Activated CD4-positive, alpha-beta memory T cell treated with anti-CD3 and anti-CD28 coated beads for 36 hours (primary cell): ENCODE measurements at regions not wholly inside any gene's neighbourhood (a gene's known extent, or its start where the extent isn't known, plus 50 kb on each side); places are given as distances from the start of the nearest gene placed in this dataset.

ENCODE experiments used
- CTCF ChIA-PET: fragments of 350-600 bp; sonication (Branson Sonifier 250); formaldehyde crosslinking; loops from one replicate; lab custom pipeline; 2021; ENCODE audit warnings: antibody characterized with exemption, inconsistent platforms; lab: Charles Lee
- POLR2A ChIA-PET: fragments of 350-600 bp; sonication (Branson Sonifier 250); formaldehyde crosslinking; loops from one replicate; lab custom pipeline; 2021; ENCODE audit warnings: antibody characterized with exemption; lab: Charles Lee
- DNase-seq: peaks from one replicate; pipeline ENCODE4 v3.0.0-alpha.2; 2020
- H3K27ac Mint-ChIP-seq: one replicate; pipeline ENCODE4 v1.8.0; 2021; ENCODE audit warnings: mixed read lengths
- H3K27me3 Mint-ChIP-seq: one replicate; pipeline ENCODE4 v1.8.0; 2021; ENCODE audit warnings: mixed read lengths
- H3K36me3 Mint-ChIP-seq: one replicate; pipeline ENCODE4 v1.8.0; 2021; ENCODE audit warnings: mixed read lengths
- H3K4me1 Mint-ChIP-seq: one replicate; pipeline ENCODE4 v1.8.0; 2021; ENCODE audit warnings: low read depth, mixed read lengths
- H3K4me3 Mint-ChIP-seq: one replicate; pipeline ENCODE4 v1.8.0; 2021; ENCODE audit warnings: mild to moderate bottlenecking, mixed read lengths
- H3K9me3 Mint-ChIP-seq: one replicate; pipeline ENCODE4 v1.8.0; 2021; ENCODE audit warnings: mixed read lengths
- intact Hi-C: fragments of 100-400 bp; cut with micrococcal nuclease; formaldehyde crosslinking; loops from one replicate; pipeline ENCODE4 v1.15.1; 2023

DNA sequence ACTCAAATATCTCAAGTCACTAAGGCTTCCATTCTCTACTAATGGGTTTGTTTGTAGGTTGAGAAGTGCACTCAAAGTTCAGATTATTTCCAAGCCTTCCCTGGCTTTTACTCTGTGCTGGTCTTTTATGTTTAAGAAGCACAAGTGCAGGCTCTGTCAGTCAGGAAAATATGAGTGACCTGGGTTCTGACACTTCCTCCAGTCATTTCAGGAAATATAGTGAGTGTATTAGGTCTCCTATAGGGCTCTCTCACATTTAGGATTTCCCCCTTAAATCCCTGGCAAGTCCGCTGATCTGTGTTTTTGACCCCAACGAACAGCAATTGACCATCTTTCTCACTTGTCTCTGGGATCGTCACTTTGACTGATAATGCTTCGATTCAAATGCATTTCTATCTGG is 210.2 kb downstream of the ARPP21 start:
- ChIA-PET CTCF (no interaction called here), POLR2A (no interaction called here)
- intact Hi-C loops = no loop called here
- no peaks in the 10 kb centered on the region for H3K27me3 Mint-ChIP-seq
- no peak overlapping the region for H3K4me3 Mint-ChIP-seq
- H3K27ac Mint-ChIP-seq = no peak overlapping the region
- no peaks in the 10 kb centered on the region for H3K9me3 Mint-ChIP-seq
- H3K4me1 Mint-ChIP-seq = no peaks in the 10 kb centered on the region
- no peak for DNase-seq
- H3K36me3 Mint-ChIP-seq = no peaks in the 10 kb centered on the region

DNA sequence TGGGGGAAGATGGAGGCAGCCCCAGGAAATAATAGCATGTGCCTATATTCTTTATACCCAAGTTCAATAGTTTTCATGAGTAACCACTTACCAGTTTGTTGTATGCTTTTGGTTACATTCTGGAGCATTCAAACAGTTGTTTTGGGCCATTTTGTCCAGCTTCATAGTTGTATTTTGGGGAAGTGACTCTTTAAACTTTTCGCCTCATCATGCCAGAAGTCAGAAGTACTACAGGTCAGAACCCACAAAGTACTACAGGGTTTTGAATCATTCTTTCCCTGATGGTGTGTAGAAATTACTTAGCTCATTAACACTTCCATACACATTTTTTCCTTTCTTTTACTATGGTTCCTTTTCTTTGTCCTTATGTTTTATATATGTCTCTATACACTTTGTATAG is 210.6 kb downstream of the ARPP21 start:
- H3K9me3 Mint-ChIP-seq = no peaks in the 10 kb centered on the region
- H3K27ac Mint-ChIP-seq = no peak overlapping the region
- H3K27me3 Mint-ChIP-seq = no peaks in the 10 kb centered on the region

DNA sequence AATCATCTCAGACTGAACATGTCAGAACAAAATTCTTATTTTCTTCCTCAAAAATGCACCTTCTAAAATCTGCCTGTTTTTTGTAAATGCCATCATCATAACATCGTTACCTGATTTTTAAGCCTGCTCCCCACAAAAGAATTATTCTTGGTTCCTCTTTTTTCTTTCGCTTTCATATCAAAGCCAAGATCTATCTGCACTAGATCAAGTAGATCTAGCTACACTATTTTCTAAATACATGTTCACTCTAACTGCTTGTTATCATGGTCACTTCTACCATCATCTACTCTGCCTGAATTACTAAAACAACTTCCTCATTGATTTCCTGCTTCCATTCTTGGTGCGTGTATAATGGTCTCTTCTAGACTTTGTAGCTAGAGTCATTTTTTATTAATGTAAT is 217.7 kb downstream of the ARPP21 start:
- ChIA-PET POLR2A (no interaction called here), CTCF (no interaction called here)
- Mint-ChIP-seq H3K27me3 (no peaks in the 10 kb centered on the region), H3K36me3 (no peaks in the 10 kb centered on the region), H3K9me3 (no peaks in the 10 kb centered on the region), H3K4me3 (no peak overlapping the region), H3K27ac (no peak overlapping the region), H3K4me1 (no peaks in the 10 kb centered on the region)
- intact Hi-C loops = no loop called here
- no peak for DNase-seq

More for the DNA sequence above, 210.6 kb downstream of the ARPP21 start:
- POLR2A ChIA-PET = no interaction called here
- CTCF ChIA-PET = no interaction called here
- intact Hi-C loops = no loop called here
- no peak overlapping the region for H3K4me3 Mint-ChIP-seq
- no peaks in the 10 kb centered on the region for H3K36me3 Mint-ChIP-seq
- H3K4me1 Mint-ChIP-seq = no peaks in the 10 kb centered on the region
- DNase-seq = no peak

DNA sequence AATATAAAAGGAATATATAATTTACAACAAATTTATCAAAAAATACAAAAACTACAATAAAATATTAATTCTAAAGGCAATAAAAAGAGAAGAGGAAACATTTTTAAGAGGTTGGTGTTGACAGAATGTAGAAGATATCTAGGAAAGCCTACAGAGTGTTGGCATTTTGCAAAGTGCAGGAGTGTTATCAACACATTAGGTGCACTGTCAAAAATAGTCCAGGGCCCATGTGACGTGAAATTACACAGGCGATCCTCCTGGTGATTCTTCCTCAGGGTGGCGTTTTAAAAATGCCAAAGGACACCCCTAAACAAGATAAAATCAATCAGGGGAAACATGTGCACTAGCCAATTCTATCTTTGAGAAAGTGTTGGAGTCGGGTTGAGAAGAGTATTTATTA is 222.7 kb downstream of the ARPP21 start:
- Mint-ChIP-seq H3K4me3 (no peak overlapping the region), H3K27ac (no peak overlapping the region)
- CTCF ChIA-PET = no interaction called here

DNA sequence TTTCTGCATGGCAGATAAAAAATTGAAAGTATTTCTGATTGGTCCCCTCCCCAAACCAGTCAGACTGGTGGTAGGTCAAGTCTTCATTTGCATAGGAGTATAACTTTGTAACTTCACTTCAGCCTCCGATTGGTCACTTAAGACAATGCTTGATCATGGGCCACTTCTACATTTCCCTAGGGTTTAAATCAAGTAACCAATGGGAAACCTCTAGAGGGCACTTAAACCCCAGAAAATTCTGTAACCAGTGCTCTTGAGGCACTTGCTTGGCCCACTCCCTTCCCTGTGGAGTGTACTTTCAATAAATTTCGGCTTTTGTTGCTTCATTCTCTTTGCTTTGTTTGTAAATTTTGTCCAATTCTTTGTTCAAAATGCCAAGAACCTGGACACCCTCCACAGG is 225.5 kb downstream of the ARPP21 start:
- CTCF ChIA-PET = no interaction called here
- POLR2A ChIA-PET = no interaction called here
- H3K36me3 Mint-ChIP-seq = no peaks in the 10 kb centered on the region
- intact Hi-C loops = no loop called here
- no peak for DNase-seq
- no peaks in the 10 kb centered on the region for H3K27me3 Mint-ChIP-seq
- H3K9me3 Mint-ChIP-seq = no peaks in the 10 kb centered on the region
- H3K4me1 Mint-ChIP-seq = no peaks in the 10 kb centered on the region
- no peak overlapping the region for H3K4me3 Mint-ChIP-seq
- H3K27ac Mint-ChIP-seq = no peak overlapping the region

More for the DNA sequence above, 222.7 kb downstream of the ARPP21 start:
- no peaks in the 10 kb centered on the region for H3K27me3 Mint-ChIP-seq
- intact Hi-C loops = no loop called here
- POLR2A ChIA-PET = no interaction called here
- no peaks in the 10 kb centered on the region for H3K36me3 Mint-ChIP-seq
- no peaks in the 10 kb centered on the region for H3K9me3 Mint-ChIP-seq
- no peaks in the 10 kb centered on the region for H3K4me1 Mint-ChIP-seq
- no peak for DNase-seq

DNA sequence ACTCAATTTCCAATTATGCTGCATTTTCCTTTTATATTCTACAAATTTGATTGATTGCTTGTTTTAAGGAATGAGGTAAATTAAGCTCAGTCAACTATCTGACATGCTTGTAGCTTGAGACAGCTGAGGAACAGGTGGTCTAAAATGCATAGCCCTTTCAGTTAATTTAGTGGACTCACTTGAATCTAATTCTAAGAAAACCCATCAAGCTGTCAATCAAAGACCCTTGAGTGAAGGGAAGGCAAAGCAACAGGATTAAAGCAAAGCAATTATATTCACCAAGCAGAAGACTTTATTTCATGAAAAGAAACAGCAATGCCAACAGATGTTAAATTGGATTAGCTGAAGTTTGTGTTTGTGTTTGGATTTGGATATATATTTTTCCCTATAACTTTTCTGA is 228.5 kb downstream of the ARPP21 start:
- Mint-ChIP-seq H3K4me3 (no peak overlapping the region), H3K27ac (no peak overlapping the region), H3K36me3 (no peaks in the 10 kb centered on the region), H3K9me3 (no peaks in the 10 kb centered on the region), H3K27me3 (no peaks in the 10 kb centered on the region), H3K4me1 (no peaks in the 10 kb centered on the region)
- POLR2A ChIA-PET = no interaction called here
- DNase-seq = no peak
- CTCF ChIA-PET = no interaction called here
- intact Hi-C loops = no loop called here

DNA sequence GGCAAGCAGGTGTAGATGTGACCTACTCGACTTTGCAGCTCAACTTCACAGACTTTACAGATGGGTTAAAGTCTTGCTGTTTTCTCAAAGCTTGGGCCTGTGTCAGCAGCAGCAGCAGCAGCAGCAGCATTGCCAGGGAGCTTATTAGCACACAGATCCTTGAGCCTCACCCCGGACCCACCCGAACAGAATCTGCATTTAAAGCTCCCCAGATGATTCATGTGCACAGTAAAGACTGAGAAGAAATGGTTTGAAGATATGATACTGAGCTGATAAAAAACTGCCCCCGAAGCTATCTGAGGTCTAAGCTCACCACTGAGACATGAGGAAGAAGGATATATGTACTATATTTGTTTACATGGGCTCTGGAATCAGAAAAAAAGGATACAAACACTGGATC is 231.7 kb downstream of the ARPP21 start:
- Mint-ChIP-seq H3K4me1 (no peaks in the 10 kb centered on the region), H3K27ac (no peak overlapping the region), H3K27me3 (no peaks in the 10 kb centered on the region), H3K36me3 (no peaks in the 10 kb centered on the region), H3K4me3 (no peak overlapping the region), H3K9me3 (no peaks in the 10 kb centered on the region)
- no peak for DNase-seq
- intact Hi-C loops = no loop called here
- ChIA-PET CTCF (interaction anchor here (1.2 kb wide), 1 partner anchor 37 kb away, joined by 3 read pairs; no protein-coding TSS in a partner anchor), POLR2A (no interaction called here)

DNA sequence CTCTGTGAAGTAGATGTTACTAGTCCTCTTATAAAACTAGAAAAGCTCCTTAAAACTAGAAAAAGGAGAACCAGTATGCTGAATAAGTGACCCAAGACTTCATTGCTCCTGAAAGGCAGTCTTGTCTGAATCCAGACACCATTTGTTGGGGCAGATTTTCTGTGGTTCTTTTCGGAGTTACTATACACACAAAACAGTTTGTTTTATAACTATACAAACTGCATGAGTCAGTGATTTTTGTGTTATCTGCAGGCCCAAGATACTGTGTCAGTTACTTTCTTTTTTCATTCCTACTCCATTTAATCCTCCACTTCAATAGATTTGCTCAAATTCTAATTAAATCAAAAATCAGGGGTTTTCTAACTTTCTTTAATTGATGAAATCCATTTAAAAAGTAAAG is 244.6 kb downstream of the ARPP21 start:
- CTCF ChIA-PET = no interaction called here
- POLR2A ChIA-PET = no interaction called here
- H3K4me1 Mint-ChIP-seq = no peaks in the 10 kb centered on the region
- intact Hi-C loops = no loop called here
- no peak overlapping the region for H3K27ac Mint-ChIP-seq
- no peak for DNase-seq
- no peak overlapping the region for H3K4me3 Mint-ChIP-seq
- no peaks in the 10 kb centered on the region for H3K27me3 Mint-ChIP-seq
- H3K9me3 Mint-ChIP-seq = peaks cover 17% of the 10 kb centered on the region
- H3K36me3 Mint-ChIP-seq = no peaks in the 10 kb centered on the region

DNA sequence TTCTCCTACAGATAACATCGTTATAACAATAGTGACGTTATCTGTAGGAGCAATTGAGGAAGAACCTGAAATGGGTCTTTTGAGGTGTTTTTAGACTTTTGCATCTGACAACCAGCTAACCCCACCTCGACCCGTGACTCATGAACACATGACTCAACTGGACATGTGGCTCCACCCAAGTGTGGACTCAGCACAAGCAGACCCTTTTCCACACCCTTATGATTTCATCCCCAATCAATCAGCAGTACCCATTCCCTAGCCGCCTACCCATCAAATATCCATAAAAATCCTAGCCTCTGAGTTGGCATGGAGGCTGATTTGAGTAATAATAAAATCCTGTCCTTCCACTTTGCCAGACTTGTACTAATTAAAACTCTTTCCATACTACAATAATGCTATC is 255.4 kb downstream of the ARPP21 start:
- intact Hi-C loops = no loop called here
- no peaks in the 10 kb centered on the region for H3K4me1 Mint-ChIP-seq
- CTCF ChIA-PET = no interaction called here

DNA sequence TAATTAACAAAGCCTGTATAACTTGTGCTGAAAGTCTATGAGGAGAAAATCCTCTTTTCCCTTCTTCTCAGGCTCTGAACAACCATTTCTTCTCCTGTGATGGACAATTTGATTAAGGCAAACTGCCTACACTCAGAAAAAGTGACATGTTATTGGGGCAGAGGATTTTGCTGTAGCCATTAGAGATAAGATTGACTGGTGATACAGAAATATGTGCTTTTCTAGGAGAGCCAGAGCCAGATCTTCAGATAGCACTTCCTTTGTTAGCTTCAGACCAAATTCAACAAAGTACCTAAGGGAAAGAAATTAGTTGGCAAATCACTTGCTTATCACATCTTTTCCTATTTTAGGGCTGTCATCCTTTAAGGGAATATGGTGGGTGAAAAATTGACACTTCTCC is 259.9 kb downstream of the ARPP21 start:
- Mint-ChIP-seq H3K4me3 (no peak overlapping the region), H3K27ac (no peak overlapping the region), H3K27me3 (no peaks in the 10 kb centered on the region), H3K36me3 (no peaks in the 10 kb centered on the region), H3K4me1 (no peaks in the 10 kb centered on the region), H3K9me3 (no peaks in the 10 kb centered on the region)
- intact Hi-C loops = no loop called here
- no peak for DNase-seq
- CTCF ChIA-PET = no interaction called here
- POLR2A ChIA-PET = no interaction called here

More for the DNA sequence above, 255.4 kb downstream of the ARPP21 start:
- H3K9me3 Mint-ChIP-seq = no peaks in the 10 kb centered on the region
- no peaks in the 10 kb centered on the region for H3K36me3 Mint-ChIP-seq
- DNase-seq = no peak
- no peak overlapping the region for H3K4me3 Mint-ChIP-seq
- no peaks in the 10 kb centered on the region for H3K27me3 Mint-ChIP-seq
- H3K27ac Mint-ChIP-seq = no peak overlapping the region
- POLR2A ChIA-PET = no interaction called here

DNA sequence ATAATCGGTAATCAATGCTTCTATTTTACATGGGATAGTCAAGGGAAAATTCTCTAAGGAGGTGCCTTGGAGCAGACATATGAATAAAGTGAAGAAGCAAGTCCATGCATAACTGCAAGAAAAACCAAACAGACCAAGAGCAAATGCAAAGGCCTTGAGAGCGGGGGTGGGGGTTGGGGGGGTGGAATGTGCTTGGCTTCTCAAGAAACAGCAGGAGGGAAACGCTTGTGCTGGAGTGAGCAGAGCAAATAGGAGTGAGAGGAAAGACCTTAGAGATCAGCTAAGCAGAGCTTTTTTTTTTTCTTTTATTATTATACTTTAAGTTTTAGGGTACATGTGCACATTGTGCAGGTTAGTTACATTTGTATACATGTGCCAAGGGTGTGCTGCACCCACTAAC is 260.8 kb downstream of the ARPP21 start:
- H3K27ac Mint-ChIP-seq = no peak overlapping the region
- DNase-seq = no peak
- no peaks in the 10 kb centered on the region for H3K27me3 Mint-ChIP-seq
- intact Hi-C loops = no loop called here
- H3K36me3 Mint-ChIP-seq = no peaks in the 10 kb centered on the region
- no peaks in the 10 kb centered on the region for H3K9me3 Mint-ChIP-seq
- no peaks in the 10 kb centered on the region for H3K4me1 Mint-ChIP-seq
- POLR2A ChIA-PET = no interaction called here
- CTCF ChIA-PET = no interaction called here
- no peak overlapping the region for H3K4me3 Mint-ChIP-seq

DNA sequence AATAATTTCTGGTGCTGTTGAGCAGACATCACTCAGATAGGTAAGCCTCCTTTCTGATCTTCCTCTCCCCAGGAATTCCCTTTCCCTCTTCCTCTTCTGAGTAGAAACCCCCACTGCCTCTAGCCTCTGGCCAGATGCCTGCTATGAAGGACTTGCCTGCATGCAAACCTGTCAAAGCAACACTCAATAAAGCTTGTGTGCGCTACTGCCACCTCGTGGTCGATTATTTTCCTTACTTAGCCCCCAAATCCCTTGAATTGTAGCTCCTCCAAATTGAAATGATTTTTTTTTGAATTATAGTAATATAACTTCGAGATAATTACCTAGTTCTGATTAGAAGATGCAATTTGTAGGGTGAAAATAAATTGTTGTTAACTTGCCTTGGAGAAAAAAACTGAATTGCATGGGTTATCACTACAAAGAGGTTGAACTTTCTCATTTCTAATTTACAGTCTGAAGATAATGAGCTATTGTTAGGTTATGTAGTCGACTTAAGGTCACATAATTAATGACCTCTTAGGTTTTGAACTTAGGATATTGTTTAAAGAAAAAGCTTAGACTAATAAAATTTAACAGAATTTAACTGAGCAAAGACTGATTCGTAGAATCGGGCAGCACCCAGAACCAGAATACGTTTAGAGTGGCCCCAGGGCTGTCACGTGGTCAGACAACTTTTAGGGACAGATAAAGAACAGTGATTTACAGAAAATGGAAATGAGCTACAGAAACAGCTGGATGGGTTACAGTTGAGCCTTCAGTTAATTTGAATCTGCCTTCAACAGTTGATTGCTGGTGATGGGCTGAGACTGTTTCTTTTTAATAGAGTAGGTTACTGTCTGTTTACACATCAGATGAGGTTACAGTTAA is 269.3 kb downstream of the ARPP21 start:
- CTCF ChIA-PET = interaction anchor here (0.7 to 1.3 kb wide), 12 partner anchors 11 to 797 kb away, joined by 3 to 6 read pairs (median 3); no protein-coding TSS in a partner anchor
- Mint-ChIP-seq H3K4me1 (no peaks in the 10 kb centered on the region), H3K9me3 (no peaks in the 10 kb centered on the region)

DNA sequence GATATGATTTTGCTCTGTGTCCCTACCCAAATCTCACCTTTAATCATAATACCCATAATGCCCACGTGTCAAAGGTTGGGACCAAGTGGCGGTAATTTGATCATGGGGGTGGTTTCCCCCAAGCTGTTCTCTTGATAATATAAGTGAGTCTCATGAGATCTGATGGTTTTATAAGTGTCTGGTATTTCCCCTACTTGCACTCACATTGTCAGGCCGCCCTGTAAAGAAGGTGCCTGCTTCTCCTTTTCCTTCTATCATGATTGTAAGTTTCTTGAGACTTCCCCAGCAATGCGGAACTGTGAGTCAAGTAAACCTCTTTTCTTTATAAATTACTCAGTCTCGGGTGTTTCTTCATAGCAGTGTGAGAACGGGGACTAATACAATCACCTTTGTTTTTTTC is 279.8 kb downstream of the ARPP21 start:
- intact Hi-C loops = no loop called here
- ChIA-PET POLR2A (no interaction called here), CTCF (no interaction called here)
- Mint-ChIP-seq H3K27ac (no peak overlapping the region), H3K9me3 (peaks cover 10% of the 10 kb centered on the region), H3K4me3 (no peak overlapping the region), H3K27me3 (no peaks in the 10 kb centered on the region), H3K36me3 (no peaks in the 10 kb centered on the region), H3K4me1 (no peaks in the 10 kb centered on the region)
- no peak for DNase-seq

More for the DNA sequence above, 269.3 kb downstream of the ARPP21 start:
- intact Hi-C loops = no loop called here
- POLR2A ChIA-PET = no interaction called here
- H3K27ac Mint-ChIP-seq = no peak overlapping the region
- no peak overlapping the region for H3K4me3 Mint-ChIP-seq
- peak; percentile 53 for DNase-seq
- H3K36me3 Mint-ChIP-seq = no peaks in the 10 kb centered on the region
- H3K27me3 Mint-ChIP-seq = no peaks in the 10 kb centered on the region
